ENCODE measurements at regions not wholly inside any gene's neighbourhood (a gene's known extent, or its start where the extent isn't known, plus 50 kb on each side); places are given as distances from the start of the nearest gene placed in this dataset.
"Not testable (repeated sequence)": the region's sequence is repeated elsewhere in the genome, so short reads cannot be mapped to it uniquely, and the experiment has no call there.

DNA sequence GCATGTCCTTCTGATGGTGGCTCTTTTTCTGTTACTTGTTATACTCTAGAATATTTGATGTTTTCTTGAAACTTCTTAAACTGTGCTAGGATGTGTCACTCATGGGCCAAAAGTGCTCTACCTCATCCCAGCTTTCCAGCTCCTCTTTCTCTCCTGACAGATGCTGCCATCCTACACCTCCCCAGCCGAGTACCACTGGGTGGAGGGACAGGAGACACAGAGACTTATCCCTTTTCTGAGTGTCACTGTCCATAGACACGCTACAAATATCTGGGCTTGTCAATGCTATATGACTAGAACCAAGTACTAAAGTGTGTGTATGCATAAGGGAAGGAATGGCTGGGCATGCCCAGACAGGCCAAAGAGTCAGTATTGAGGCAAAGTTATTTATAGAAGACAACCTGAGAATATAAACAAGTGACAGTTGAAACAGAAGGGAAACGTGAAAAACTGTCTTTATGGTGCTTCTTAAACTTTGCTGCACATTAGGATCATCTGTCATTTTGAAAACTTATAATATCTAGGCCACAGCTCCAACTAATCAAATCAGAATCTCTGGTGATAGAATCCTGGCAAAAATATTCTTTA is 188.0 kb downstream of the CARTPT start:
- no peak for DNase-seq (ENCODE audit: low read depth)

DNA sequence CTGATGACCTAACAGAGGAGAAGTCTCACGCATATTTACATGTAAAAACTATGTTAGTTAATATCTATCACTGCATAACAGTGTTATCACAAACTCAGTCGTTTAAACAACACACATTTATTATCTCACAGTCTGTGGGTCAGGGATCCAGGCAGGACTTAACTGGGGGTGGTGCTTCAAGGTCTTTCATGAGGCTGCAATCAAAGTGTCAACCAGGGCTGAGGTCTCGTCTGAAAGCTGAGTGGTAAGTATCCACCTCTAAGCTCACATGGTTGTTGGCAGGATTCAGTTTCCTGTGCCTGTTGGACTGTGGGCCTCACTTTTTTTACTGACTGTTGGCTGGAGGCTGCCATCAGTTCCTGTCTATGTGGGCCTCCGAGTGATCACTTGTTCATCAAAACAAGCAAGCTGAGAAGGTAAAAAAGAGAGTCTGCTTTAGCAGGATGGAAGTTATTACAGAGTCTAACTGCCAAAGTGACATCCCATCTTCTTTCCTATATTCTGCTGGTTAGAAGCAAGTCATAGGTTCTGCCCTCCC is 188.6 kb downstream of the CARTPT start:
- no peak for DNase-seq (ENCODE audit: low read depth)

DNA sequence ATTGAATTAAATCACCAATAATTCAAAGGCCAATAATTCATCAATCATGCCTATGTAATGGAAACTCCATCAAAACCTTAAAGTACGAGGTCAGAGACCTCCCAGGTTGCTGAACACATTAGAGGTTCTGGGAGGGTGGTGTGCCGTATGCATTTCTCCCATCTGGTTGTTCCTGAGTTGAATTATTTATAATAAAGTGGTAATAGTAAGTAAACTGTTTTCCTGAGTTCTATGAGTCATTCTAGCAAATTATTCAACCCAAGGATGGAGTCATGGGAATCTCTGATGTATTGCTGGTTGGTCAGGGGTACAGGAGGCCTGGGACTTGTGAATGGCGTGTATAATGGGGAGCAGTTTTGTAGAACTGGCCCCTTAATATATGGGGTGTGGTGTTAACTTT is 191.7 kb downstream of the CARTPT start:
- DNase-seq (ENCODE audit: low read depth): no peak

DNA sequence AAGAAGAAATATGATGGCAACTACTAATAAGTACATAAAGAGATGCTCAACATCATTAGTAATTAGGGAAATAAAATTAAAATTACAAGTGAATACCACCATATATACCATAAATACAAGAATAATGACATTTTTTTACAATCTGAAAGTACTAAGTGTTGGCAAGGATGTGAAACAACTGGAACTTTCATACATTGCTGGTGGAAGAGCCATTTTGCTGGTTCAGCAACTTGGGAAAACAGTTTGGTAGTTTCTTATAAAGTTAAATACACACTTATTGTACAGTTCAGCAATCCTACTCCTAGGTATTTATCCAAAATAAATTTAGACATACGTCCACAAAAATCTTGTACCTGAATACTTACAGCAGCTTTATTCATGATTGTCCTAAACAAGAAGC is 192.9 kb downstream of the CARTPT start:
- DNase-seq (ENCODE audit: low read depth): no peak

DNA sequence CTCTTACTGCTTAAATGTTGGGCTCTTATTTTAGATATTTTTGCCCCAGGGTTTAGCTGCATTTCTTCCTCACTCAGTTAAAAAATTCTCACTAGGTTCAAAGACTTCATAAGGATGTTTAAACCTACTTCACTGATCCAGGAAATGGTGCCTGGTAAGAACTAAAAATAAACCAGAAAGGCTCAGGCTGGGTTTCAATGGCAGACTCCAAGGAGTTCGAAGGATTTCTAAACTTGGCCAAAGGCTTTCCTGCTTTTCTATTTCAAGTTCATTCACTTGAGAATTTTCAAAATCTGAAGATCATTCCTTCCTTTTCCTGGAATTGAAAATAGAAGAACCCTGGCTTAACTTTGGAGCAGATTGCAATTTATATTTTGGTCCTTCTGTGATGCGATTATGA is 193.0 kb upstream of the MAP1B start:
- DNase-seq (ENCODE audit: low read depth): no peak

DNA sequence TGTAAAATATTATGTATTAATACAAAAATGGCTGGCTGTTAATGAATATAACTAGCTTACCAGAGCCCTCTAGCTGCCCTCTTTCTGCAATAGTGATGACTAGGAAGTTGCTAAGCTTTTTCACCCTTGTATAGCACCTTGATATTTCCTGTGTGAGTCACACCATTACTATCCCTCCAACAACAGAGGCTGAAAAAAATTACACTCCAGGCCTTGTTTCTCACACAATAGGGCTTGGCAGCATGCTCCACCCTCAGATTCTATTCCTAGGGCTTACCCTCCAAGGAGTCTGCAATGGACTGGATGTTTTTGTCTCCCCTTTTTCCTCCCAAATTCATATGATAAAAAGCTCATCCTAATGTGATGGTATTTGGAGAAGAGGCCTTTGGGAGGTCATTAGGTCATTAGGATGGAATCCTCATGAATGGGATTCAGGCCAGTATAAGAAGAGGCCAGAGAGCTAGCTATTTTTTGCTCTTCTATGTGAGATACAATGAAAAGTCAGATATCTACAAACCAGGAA is 184.6 kb upstream of the MAP1B start:
- no peak for DNase-seq (ENCODE audit: low read depth)

DNA sequence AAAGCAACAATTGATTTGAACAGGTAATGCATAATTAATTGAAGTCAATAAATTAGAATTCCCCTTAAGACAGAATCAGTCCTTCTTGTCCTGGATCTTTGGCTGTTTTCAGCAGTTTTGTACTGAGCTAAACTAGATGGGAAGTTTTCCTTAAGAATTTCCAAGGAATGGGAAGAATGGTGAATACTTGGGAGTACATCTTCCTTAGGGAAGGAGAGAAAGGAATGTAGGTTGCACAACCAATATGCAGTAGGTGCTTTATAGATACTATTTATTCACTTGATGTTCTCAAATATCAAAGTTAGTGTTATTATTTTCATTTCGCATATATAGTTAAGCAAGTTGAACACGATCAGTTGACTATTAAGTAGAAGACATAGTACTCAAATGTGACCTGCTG is 183.5 kb upstream of the MAP1B start:
- DNase-seq (ENCODE audit: low read depth): no peak

DNA sequence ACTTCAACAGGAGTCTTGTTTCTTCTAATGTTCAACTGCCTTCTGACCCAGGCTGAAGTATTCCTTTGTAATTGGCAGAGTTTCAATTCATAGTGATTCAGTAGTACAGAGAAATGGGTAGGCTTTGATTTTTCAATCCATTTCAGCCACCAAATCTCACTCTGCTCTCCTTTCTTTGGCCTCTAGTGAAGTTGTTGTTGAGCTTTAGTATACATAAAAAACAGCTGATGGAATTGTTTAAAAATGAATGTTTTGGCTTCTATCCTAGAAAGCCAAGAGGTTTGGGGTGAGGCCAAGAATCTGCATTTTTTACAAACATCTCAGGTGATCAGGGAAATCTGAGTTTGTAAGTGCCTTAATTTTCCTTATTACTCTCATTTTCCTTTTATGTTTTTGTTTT is 182.9 kb upstream of the MAP1B start:
- no peak for DNase-seq (ENCODE audit: low read depth)

DNA sequence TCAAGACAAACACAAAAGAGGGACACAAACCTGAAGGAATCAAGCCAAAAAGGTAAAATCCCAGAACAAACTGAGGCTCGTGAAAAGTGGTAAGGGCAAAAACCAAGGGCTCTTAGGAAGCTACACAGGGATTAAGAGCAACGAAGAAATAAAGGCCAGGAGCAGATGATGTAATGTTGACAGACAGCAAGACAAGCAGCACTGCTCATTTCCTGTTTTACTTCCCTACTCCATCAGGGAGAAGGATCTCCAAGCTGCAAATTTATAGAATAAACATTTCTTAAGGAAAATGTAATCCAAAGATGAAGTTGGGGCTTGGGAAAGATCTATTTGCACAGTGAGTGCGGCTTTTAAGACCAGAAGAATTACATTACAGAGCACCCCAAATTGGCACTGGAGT is 182.3 kb upstream of the MAP1B start:
- DNase-seq (ENCODE audit: low read depth): no peak

DNA sequence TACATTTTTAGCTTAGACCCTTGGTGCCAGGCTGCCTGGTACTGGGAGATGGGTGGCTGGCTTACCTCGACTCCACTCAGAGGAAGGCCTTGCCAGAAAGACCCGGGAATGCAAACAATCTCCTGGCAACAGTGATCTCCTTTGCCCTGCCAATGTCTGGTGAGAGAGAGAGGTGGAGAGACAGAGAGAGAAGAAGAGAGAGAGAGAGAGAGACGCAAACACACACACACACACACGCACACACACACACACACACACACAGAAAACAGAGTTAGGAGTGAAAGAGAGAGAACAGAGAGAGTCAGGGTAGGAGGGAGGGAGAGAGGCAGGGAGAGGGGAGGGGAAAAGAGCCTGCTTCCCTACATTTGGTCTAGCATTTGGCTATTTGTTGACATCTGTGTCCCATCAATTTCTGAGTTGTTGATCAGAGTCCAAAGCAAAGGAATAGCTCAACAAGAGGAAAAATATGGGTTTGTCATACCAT is 181.6 kb upstream of the MAP1B start:
- DNase-seq (ENCODE audit: low read depth): no peak

DNA sequence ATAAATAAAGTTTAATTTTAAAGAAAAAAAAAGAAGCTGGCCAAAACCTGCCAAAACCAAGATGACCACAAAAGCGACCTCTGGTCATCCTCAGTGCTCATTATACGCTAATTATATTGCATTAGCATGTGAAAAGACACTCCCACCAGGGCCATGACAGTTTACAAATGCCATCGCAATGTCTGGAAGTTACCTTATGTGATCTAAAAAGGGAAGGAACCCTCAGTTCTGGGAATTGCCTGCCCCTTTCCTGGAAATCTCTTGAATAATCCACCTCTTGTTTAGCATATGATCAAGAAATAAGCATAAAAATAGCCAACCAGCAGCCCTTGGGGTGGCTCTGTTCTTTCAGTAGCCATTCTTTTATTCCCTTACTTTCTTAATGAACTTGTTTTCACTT is 178.3 kb upstream of the MAP1B start:
- DNase-seq (ENCODE audit: low read depth): no peak

DNA sequence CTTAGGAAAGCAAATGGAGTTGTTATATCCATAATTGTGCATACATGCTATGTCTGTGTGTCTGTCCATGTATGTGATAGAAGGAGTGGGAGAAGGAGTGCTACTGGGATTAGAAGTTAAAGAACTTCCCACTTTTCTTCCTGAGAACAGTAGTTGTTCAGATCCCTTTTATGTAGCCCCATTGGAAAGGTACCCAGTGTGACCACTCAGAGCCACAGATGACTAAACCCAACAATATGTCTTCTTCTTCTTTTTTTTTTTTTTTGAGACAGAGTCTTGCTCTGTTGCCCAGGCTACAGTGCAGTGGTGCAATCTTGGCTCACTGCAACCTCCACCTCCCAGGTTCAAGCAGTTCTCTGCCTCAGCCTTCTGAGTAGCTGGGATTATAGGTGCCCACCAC is 176.7 kb upstream of the MAP1B start:
- DNase-seq (ENCODE audit: low read depth): not testable (repeated sequence)

DNA sequence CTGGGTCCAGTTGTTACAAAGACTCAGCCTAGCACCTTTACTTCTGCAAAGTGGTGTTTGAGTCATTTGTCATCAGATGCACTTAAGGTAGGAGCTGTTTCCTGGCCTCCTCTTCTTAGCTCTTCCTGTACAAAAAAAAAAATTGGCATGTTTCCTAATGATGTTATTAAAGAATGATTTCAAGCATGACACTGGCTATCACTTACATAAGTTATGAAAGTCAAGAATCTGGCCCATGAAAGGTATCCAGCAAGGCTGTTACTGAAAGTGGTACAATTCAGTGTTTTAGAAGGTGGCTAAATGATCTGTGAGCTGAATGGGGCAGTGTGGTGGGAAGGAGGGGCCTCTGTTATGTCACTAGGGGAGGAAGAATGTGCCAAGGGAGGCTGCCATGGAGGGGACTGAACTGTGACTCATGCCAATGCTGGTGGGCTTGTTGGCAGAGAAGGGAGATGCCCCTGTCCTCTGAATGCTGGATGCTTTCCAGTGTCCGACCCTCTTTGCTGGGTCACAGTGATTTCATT is 175.1 kb upstream of the MAP1B start:
- no peak for DNase-seq (ENCODE audit: low read depth)

DNA sequence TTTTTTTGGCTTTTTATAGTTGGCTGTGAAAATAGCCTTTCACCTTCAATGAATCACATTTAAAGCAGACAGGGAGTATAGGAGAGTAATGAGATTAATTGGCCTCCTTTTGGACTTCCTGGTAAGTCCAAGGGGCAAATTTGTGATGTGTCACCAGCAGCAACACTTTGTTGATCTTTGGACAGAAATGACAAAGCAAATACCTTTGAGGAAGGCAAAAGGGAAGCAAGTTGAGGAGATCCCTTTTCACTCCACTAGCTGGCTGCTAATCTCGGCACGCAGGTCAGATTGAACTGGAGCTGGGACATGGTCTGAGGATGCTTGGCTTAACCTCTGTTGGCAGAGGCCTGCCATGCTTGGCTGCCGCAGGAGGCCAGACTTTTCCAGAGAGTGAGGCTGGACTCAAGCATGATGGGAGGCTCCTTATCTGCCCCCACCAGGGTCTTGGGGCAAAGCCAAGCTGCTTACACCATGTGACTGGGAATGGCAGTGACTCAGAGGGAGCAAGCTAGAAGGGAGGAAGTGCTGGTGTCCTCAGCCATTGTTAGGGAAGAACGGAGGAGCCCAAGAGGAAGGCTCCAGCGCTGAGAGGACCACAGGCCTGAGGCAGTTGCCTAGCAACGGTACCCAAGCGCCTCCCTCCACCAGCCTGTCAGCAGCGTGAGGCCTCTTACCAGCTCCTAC is 174.5 kb upstream of the MAP1B start:
- no peak for DNase-seq (ENCODE audit: low read depth)

DNA sequence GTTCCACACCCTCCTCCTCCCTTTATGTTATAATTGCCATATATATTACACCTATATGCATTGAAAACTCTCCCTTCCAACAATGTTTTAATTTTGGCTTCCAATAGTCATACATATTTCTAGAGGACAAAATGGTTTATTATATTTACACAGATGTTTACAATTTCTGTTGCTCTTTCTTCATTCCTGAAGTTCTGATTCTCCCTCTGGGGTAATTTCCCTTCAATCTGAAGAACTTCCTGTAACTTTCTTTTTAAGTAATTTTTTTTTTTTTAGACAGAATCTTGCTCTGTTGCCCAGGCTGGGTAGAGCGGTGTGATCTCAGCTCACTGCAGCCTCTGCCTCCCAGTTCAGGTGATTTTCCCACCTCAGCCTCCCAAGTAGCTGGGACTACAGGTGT is 173.0 kb upstream of the MAP1B start:
- no peak for DNase-seq (ENCODE audit: low read depth)

DNA sequence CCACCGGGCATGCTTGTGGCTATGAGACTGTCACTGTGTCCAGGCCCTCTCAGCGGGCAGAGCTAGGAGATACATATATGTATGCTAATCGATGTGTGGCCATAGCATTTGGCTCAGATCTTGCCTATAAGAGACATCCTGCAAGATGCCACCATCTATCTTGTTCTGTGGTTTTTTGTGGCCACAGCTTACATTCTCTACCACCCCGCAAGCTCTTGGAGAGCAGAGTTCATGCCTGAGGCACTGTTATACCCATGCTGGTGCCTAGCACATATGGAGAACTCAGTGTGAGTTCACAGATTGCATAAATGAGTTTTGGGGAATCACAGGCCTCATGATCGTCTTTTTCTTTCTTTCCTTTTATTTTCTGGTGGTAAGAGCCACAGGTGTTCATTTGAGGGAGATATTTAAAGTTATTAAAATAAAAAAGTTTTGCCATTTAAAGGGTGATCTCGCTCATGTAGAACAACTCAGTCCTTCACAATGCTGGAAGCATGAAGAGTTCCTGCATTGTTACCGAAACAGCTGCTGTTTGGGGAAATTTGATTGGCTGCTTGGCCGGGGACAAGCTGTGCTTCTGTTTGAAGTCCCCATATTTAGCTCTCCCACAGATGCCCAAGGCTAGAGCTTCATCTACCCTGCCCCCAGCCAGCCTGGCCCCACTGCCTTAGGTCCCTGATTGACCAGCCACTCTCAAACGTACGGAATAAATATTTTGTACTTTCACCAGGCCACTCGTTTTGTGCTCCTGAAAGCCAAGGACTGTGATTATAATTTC is 169.2 kb upstream of the MAP1B start:
- DNase-seq (ENCODE audit: low read depth): no peak

DNA sequence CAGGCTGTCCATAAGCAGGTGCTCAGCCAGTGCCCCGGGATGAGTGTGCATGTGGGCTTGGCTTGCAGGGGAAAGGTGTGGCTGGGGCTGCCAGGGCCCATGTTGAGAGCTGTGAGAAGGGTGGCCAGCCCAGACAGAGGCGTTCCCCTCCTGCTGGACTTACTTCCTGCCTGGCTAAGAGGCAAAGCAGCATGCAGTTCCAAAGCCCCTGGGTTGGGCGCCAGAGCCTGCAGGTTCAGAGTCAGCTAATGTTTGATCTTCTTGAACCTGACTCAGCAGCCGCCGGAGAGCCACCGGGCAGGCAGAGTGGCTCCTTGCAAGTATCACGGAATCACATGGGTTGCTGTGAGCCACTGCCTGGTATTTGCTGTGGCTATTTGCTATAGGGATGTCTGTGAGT is 168.4 kb upstream of the MAP1B start:
- DNase-seq (ENCODE audit: low read depth): no peak

DNA sequence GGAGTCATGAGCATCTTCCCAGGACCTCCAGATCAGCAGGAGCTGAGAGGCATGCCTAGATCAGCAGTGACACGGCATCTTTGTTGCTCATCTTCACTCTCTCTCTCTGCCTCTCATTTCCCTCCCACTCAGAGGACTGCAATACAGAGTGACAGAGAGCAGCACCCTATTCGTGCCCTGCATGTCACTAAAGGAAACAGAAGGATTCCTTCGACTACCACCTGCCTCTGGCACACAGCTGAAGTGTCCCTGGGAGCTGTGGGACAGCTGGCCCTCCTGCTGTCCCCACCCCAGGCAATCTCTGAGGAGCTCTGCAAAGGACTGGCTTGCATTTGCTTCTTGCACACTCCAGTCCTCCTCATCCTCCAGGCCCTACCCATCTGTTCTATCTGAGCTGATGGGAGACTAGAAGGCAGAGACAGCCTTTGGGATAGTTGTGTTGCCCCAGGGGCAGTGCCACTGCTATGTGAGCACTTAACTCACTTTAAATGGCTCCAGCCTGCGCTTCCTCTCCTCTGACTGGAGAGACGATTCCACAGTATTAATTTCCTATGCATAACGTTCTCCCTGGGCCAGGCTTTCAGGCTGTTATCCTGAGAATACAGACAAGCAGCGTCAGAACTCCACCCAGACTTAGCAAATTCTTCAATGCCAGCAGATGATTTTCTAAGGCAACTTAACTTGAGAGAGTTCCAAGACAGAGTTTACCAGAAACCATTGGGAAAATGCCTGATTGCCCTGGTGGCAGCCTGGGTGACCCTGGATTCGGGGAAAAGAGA is 167.6 kb upstream of the MAP1B start:
- DNase-seq (ENCODE audit: low read depth): no peak

DNA sequence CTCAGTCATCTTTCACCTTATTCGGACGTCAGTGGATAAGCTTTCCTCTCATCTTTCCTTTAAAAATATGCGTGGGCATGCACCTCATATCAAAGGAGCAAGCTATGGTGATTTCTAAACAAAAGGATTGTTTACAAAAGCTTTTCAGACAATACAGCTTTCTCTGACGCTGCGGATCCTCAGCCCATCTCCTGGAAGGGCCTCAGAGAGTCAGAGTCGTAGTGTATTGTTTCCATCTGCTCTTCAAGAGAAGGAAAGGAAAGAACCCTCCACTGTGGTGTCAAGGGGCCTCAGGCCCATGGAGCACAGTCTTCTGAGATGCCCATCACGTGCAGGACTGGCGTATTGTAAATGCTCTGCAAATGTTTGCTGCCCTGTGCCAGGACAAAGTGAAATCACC is 163.4 kb upstream of the MAP1B start:
- DNase-seq (ENCODE audit: low read depth): no peak

DNA sequence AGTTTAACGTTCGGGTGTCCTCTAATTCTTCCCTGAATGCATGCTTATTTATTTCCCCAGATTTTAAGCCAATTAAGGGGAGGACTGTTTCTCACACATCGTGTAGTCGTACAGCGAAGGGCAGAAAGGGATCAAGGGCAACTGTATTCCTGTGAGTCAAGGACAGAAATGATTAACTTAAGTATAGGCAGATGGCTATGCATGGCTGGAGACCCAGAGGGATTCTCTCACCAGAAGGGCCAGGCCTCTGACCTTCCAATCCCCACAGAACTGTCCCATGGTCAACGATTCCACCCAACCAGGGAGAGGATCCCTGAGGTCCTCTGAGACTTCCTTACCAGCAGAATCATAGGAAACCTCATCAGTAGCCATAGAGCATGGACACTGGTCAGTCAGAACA is 161.8 kb upstream of the MAP1B start:
- no peak for DNase-seq (ENCODE audit: low read depth)

DNA sequence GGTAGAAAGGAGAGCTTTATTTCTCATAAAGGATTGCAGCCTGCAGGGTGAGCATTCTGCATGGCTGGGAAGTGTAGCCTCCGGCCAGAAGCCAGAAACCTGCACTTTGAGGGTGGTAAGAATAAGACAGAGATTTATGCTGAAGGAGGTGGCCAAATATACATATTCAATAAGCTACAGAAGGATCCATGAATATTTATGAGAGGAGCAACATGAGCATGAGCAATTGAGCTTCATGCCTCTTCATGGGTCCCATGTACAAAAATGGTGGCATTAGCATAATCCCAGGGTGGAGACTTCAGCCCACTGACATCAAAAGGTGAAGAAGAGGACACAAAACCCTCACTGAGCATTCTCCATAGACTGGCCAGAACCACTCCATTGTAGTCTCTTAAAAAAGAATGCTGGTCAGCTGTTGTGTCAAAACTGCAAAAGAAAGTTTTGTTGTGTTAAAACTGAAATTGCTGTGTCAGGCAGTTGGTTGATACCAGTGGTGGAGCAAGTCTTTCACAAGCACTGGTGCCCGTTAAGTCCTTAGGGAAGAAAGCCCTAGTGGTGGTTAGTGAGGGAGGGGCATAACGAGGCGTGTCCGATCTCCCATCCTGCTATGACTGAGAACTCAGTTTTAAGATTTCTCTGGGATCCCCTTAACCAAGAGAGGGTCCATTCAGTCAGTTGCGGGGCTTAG is 160.8 kb upstream of the MAP1B start:
- DNase-seq (ENCODE audit: low read depth): no peak

All from stimulated activated CD8-positive, alpha-beta memory T cell treated with anti-CD3 and anti-CD28 coated beads, Interleukin-12 subunit alpha, Interleukin-12 subunit beta, amount 100 ng/mL, for 1 hour (primary cell).